ENCODE measurements at regions not wholly inside any gene's neighbourhood (a gene's known extent, or its start where the extent isn't known, plus 50 kb on each side); places are given as distances from the start of the nearest gene placed in this dataset.
"Not testable (repeated sequence)": the region's sequence is repeated elsewhere in the genome, so short reads cannot be mapped to it uniquely, and the experiment has no call there.

DNA sequence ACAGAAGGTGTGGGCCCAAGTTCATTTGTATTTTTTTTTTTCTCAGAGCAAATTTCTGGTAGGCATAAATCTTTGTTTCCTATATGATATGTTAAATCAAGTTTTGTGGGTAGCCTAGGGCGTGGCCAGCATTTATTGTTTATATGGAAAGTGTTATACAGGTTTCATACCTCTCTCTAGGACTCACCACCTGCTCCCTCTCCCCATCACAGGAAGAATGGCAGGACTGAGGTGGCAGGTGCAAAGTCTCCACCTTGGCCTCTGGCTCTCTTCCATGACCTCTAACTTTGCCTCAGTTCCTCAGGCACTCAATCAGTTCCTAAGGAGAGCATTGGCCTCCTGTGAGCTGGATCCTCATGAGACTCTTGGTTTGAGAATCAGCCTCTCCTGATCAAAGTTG is 172.3 kb upstream of the TSC22D1 start:
- DNase-seq (ENCODE audit: low spot score), result no peak

DNA sequence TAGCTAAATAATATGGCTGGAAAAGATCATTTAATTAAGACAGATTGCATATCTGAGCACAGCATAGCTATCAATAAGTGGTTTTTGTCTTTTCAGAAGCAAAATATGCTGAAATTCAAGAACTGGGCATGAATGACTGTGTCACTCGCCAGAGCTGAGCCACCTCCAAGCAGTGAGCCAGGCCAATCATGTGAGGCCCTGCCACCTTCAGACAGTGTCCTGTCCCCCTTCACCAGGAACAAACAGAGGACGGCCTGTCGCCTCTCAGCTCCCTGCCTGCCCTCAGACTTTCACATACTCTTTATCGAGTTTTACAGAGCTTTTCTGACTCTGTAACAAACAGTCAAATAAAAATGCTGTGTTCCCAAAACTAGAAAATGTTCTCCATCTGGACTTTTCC is 171.0 kb upstream of the TSC22D1 start:
- DNase-seq (ENCODE audit: low spot score), result no peak

DNA sequence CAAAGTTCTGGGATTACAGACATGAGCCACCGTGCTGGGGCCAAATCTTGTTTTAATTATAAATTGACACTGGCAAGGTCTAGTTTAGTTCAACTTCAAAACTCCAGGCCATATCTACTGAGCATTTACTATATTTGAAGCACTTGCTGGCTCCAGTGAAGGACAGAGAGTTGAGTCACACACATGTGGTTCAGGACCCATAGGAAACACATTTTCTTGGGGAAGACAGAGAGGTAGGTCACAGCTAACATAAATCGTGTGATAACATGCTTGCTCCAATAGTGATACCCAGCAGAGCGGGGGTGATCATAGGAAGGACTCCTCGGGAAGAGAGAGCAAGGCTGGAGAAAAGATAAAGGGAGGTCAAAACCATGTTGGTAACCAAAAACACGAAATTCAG is 170.6 kb upstream of the TSC22D1 start:
- DNase-seq (ENCODE audit: low spot score), result no peak

DNA sequence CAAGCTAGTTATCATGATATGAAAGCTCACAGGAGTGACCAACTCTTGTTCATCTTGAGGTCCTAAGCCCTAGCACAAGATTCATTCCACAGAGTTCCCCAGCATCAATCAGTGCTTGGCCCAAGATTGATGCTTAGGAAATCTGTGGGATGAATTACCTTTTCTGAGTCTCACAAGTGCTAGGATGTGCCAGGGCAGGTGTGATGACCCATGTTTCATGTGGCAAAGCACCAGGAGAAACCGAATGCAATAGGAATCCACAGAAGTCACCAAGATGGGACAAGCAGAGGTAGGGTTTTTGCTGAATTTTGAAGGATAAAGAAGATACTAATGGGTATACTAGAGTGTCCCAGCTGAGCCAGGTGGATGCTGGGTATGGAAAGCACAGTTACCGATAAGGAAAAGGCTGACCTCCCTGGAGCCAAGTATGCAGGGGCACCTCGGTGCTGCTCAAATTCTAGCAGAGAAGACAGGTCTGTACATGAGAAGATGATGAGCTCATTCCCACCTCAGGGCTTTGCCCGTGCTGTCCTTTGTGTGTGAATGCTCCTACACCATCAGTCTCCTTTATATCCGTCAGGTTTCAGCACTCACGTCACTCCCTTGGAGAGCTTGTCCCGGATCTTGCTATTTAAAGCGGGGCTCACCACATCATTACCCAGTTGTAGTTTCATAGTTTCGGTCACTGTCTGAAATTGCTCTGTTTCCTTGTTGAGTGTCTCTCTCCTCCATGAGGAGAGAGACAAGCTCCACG is 168.9 kb upstream of the TSC22D1 start:
- no peak for DNase-seq (ENCODE audit: low spot score)

DNA sequence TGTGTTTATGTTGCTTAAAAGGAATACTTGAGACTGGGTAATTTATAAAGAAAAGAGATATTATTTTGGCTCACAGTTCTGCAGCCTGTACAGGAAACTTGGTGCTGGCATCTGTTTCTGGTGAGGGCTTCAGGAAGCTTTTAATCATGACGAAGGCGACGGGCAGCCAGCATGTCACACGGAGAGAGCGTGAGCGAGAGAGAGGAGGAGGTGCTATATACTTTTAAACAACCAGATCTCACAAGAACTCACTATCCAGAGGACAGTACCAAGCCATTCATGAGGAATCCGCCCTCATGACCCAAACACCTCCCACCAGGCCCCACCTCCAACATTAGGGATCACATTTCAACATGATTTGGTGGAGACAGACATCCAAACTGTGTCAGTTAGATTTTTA is 163.4 kb upstream of the TSC22D1 start:
- DNase-seq (ENCODE audit: low spot score), result no peak

DNA sequence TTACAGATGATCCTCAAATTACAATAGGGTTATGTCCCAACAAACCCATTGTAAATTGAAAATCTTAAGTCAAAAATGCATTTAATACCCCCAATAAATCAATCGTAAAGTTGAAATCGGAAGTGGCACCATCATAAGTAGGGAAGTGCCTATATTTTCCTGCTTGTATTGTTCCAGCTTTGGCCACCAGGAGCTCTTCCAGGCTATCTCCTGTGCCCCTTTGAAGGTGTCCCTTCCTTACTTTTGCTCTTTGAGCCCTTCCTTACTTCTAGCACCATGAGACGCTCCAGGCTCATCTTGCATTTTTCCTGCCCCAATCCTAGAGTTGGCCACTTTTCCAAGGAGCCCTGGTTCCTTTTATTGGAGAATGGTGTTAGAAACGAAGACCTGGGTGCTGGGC is 163.0 kb upstream of the TSC22D1 start:
- no peak for DNase-seq (ENCODE audit: low spot score)

DNA sequence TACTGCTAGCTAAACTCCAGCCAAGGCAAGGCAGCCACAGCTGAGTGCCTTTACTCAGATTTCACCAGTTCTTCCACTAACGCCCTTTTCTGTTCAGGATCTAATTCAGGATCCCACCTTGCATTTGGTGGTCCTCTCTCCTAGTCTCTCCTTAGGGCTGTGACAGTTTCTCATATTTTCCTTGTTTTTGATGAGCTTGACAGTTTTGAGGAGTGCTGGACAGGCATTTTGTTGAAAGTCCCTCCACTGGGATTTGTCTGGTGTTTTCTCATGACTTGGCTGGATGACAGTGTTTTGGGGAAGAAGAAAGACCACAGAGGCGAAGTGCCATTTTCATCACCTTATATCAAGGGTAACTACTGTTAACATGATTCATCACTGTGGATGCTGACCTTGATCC is 162.3 kb upstream of the TSC22D1 start:
- DNase-seq (ENCODE audit: low spot score), result no peak

DNA sequence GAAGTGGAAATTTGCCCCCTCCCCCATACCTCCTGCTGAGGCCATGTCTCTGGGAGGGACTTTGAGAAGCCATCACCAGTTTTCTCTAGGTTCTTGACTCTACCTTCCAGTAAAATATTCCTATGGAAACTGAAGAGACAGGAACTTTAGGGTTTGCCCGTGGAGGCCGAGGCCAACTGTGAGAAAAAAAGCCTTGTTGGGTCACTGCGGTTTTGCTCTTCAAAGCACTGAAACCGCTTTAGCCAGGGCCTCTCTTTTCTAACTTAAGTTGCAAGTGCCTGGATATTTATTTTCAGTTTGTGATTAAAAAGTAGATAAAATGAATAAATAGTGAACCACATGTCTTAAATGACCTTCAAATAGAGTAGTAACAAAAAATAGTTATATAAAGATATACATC is 159.7 kb upstream of the TSC22D1 start:
- DNase-seq (ENCODE audit: low spot score), result no peak

DNA sequence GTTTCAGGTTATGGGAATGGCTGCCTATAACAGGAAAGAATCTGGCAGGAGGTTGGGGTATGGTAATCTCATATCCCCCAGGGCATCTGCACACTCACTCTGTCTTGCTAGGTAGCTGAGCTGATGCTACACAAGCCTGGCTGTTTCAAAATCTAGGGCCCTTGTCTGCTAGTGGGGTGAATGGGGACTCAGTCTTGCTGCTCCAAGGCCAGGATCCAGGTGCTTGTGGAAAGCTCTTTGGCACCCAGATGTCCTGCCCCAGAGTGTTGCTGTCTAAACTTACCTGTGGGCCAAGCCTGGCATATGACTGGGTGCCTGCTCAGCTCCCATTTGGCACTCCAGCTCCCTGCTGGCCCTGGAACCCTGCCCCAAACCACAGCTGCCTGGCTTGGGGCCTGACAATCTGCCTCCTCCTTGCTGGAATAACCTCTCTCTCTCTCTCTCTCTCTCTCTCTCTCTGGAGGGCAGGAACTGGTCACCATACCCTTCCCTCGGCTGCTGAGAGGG is 158.1 kb upstream of the TSC22D1 start:
- DNase-seq (ENCODE audit: low spot score), result peak; percentile 35

DNA sequence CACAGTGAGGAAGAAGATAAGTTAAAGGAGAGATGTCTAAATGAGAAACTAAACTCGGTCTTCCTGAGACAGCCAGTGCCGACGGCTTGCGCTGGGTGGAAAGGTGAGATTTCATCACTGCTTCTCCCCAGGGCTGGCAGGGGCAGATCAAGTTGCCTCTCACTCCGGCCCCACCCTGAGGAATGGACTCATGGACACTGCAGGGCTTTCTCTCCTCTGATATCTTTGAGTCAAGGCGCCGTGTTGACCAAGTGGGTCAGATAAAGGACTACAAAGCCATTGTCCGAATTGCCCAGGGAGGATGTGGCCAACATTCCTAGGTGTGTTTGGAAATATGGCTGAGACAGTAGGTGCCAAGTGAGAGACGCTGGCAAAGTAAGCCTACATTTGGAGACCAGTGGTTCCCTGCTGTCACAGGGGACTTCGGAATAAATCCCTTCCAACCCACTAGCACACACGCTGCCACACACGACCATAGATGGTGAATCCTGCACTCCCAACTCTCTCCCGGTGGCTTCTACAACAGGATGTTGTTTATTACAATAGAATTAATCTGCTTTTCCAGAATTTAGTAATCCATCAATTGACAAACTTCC is 156.5 kb upstream of the TSC22D1 start:
- DNase-seq (ENCODE audit: low spot score), result no peak

DNA sequence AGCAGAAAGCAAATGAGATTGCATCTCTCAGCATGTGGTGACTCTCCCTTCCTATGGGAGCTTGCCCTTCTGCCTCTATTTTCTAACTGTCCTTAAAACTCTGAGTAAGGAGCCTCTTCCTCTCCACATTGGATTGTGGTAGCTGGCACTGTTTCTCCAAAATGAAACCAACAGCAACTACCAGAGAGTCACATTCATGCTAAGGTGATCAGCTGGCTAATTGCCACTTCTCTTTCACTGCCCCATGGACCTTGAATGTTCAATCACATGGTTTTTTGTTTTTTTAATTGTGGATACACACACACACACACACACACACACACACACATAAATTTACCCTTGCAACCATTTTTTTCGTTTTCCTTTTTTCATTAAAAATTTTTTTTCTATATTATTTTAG is 154.7 kb upstream of the TSC22D1 start:
- no peak for DNase-seq (ENCODE audit: low spot score)

DNA sequence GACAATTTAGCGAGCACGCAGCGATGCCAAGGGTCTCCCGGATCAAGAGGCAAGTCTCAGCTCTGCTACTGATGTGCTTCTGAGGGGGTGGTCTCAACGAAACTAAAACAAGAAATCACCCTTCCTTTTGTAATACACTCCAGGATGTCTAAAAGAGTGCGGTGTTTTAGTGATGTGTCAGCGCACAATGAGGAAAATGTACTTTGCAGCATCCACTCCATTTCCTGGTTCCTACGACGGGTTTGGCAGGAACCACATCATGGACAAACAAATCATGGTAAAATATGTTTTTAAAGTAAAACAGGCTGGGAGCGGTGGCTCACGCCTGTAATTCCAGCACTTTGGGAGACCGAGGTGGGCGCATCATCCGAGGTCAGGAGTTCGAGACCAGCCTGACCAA is 154.0 kb upstream of the TSC22D1 start:
- no peak for DNase-seq (ENCODE audit: low spot score)

DNA sequence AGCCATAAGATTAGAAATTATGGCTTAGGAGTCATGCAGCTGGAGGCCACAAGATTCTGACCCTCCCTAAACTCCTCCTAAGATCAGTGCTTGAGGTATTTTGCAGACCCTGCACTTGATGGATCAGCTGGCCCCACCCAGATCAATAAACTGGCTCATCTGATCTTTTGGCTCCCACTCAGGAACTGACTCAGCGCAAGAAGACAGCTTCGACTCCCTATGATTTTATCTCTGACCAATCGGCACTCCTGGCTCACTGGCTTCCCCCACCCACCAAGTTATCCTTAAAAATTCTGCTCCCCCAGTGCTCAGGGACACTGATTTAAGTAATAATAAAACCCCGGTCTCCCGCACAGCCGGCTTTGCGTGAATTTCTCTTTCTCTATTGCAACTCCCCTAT is 151.5 kb upstream of the TSC22D1 start:
- DNase-seq (ENCODE audit: low spot score), result not testable (repeated sequence)

DNA sequence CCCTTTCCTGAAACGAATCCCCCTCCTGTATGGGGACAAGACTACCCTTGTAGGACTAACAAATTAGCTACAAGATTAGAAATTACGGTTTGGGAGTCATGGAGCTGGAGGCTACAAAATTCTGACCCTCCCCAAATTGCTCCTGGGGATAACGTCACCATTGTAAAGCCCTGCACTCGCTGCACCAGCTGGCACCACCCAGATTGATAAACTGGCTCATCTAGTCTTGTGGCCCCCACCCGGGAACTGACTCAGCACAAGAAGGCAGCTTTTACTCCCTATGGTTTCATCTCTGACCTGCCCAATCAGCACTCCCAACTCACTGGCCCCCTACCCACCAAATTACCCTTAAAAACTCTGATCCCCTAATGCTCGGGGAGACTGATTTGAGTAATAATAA is 150.6 kb upstream of the TSC22D1 start:
- no peak for DNase-seq (ENCODE audit: low spot score)

DNA sequence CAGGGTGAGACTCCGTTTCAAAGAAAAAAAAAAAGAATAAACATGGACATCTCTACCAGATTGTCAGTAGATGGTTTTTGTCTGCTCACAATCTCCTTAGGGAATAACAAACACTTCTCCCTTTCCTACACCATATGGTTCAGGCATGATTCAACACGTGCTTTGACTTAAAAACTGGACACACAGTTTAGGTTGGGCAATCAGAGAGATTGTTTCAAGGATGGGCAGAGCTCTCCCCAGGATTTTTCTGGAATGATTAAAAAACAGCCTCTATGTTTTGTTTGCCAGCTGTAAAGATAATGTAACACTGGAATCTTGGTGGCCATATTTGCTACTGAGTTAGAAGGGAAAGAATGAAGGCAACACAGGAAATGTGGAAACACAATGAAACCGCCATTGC is 150.1 kb upstream of the TSC22D1 start:
- DNase-seq (ENCODE audit: low spot score), result peak; percentile 80

DNA sequence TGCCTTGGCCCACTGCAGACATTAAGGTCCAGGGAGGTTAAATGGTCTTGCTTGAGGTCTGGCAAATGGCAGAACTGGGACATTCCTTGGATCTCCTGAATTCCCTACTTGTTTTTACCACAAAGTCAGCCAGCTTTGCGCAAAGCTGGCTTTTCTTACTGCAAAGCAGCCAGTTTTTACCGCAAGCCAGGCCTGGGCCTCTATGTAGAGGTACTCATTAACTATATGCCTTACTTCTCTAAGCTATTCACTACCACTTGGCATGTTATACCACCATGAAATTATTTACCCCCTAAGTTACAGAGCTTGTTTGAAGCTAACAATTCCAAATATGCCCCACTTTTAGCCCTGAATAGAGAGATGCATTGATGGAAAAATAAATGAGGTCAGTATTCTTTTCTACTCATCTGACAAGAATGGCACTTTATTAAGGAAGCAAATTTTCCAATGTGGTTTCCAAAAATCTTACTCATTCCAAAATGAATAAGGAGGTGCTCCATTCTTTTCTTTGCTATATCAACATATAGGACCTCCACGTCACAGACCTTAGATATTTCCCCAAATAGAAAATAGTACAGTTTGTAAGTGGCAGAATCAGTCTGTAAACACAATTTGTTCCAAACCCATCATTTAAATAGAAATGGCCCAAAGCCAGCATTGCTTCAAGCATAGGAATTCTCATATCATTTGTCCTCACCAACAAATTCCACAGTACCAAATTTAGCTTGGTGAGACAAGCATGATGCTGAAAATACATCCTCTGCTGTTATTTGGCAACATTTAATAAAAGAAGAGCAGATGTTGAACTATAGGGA is 143.9 kb upstream of the TSC22D1 start:
- DNase-seq (ENCODE audit: low spot score), result peak; percentile 39

DNA sequence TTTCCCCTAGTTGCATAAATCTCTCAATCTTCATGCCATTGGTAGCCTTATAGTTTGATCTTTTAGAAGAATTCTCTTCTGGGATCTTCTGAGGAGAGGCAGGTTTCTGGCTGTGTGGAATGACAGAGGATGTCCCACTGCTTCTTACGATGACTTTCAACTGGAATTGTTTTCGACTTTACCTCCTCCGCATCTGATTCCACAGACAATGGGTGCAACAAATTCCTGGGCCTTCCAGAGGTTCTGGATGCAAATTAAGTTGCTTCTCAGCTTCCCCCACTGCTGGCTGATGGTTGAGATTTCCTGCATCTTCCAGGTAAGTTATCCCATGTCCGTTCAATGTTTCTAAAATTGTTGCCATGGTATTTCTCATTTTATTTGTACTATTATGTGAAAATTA is 142.3 kb upstream of the TSC22D1 start:
- no peak for DNase-seq (ENCODE audit: low spot score)

DNA sequence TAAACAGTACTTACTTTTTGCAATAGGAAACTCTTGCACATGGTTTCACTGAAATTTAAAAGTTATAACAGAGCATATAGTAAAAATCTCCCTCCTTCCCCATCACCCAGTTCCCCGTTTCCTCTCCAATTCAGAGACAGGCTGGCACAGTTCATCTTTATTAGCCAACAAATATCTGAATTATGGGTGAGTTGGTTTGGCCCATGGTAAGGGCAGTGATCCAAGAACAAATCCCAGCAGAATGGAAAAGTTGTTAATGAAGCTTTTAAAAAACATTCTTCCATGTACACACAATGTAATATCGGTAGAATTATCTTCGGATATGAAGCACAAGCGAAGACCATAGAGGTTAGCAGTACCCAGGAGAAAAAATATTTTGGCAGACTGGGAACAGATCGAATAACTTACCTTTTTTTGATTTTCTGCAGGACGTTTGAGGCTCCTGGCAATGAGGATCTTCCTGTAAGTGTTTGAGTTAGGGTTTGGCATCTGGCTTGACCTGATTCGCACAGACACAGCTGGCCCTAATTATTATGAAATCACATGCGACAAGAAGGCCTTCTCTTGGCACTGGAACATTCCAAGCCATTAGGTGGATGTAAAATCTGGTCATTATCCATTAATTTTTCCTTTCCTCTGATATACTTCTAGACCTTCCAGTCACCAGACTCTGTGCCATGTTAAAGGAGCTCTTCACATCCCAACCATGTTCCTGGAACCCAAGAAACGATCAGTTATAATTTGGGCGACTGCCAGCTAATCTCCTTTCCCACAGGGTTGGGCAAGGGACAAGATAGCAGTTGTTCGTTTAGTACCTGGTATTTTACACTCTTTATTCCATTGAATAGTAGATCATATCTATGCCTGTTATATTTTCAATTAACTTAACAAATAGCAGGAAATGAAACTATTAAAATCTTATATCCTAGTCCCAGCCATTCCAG is 139.4 kb upstream of the TSC22D1 start:
- peak; percentile 32 for DNase-seq (ENCODE audit: low spot score)

DNA sequence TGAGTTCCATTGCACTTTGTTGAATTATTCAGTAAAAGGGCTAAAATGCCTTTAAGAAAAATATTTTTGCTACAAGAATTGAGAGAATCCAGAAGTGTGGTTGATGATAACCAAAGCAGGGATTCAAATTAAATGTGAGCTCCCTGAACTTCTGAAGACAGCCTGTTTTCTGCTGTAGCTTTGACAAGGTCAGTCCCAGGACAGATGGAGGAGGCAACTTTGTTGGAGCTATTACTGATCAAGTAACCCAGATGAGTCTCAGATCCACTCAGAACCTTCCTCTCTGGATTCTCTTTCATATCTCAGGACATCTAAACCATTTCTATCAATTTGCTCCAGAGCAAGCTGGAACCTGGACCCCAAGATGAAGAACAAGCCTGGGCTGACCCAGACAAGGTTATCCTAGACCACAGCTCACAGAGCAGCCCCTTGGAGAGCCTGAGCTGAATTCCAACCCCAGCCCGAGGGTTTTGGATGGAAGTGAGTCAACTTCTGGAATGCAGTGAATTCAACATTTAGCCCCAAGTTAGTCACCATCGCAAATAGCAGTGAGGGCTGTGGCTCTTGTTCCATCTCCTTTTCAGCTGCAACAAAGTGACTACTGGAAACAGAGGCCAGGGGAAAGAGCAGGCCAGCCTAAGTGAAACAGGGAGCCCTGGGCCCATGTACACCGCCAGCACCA is 137.8 kb upstream of the TSC22D1 start:
- DNase-seq (ENCODE audit: low spot score), result peak; percentile 81

DNA sequence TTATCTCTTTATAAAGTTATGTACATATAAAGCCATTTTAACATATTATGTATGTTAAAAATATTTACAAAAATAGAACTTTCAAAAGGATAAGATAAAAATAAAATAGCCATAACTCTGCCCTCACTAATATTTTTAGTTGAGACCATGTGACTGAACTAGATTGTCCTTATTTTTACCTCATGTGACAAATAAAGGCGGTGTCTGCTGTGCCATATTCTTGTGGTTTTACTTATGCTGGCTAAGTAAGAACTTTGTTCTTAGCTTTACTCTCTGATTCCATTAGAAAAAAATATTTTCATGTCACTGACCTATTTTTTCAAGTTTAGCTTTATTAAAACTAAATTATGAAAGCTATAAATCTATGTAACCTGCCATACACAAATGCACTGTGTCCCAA is 135.6 kb upstream of the TSC22D1 start:
- DNase-seq (ENCODE audit: low spot score), result no peak

DNA sequence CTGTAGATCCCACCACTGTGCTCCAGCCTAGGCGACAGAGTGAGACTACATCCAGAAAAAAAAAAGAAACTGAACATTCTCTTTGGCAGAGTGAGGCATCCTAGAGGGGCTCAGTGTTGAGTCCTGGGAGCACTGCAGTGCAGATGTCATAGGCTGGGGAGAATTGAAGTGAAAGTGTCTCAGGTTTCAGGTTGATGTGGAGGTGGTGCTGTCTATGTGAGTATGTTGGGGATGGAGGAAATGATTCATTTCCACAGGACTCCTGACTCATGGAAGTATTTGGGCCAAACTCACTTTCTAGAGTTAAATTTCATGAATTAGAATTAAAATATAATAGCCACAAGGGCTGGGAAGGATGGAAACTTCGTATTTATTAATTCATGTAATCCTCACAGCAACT is 134.4 kb upstream of the TSC22D1 start:
- peak; percentile 79 for DNase-seq (ENCODE audit: low spot score)
